ENCODE measurements at regions not wholly inside any gene's neighbourhood (a gene's known extent, or its start where the extent isn't known, plus 50 kb on each side); places are given as distances from the start of the nearest gene placed in this dataset.

GRCh38 chr10:52637592-52637991 lies 135.0 kb downstream of the MBL2 start:
- no peaks in the 10 kb centered on the region for H3K27me3 Mint-ChIP-seq
- H3K4me1 Mint-ChIP-seq, result no peaks in the 10 kb centered on the region
- no peaks in the 10 kb centered on the region for H3K9me3 Mint-ChIP-seq
- CTCF ChIA-PET, result no interaction called here
- no peaks in the 10 kb centered on the region for H3K36me3 Mint-ChIP-seq
- no peak for DNase-seq
- H3K4me3 Mint-ChIP-seq, result no peak overlapping the region
- no peak overlapping the region for H3K27ac Mint-ChIP-seq

GRCh38 chr10:52639652-52640051 lies 132.9 kb downstream of the MBL2 start:
- H3K4me1 Mint-ChIP-seq, result no peaks in the 10 kb centered on the region
- CTCF ChIA-PET, result no interaction called here
- no peak for DNase-seq
- H3K27me3 Mint-ChIP-seq, result no peaks in the 10 kb centered on the region
- no peak overlapping the region for H3K4me3 Mint-ChIP-seq
- no peak overlapping the region for H3K27ac Mint-ChIP-seq
- H3K9me3 Mint-ChIP-seq, result no peaks in the 10 kb centered on the region
- no peaks in the 10 kb centered on the region for H3K36me3 Mint-ChIP-seq

- H3K27ac Mint-ChIP-seq, result no peak overlapping the region
- no peak for DNase-seq
- no peak overlapping the region for H3K4me3 Mint-ChIP-seq
- H3K27me3 Mint-ChIP-seq, result no peaks in the 10 kb centered on the region
- H3K4me1 Mint-ChIP-seq, result no peaks in the 10 kb centered on the region
- no peaks in the 10 kb centered on the region for H3K9me3 Mint-ChIP-seq
- H3K36me3 Mint-ChIP-seq, result no peaks in the 10 kb centered on the region
- CTCF ChIA-PET, result no interaction called here
Observed at GRCh38 chr10:52642208-52642607, 130.4 kb downstream of the MBL2 start.

DNA sequence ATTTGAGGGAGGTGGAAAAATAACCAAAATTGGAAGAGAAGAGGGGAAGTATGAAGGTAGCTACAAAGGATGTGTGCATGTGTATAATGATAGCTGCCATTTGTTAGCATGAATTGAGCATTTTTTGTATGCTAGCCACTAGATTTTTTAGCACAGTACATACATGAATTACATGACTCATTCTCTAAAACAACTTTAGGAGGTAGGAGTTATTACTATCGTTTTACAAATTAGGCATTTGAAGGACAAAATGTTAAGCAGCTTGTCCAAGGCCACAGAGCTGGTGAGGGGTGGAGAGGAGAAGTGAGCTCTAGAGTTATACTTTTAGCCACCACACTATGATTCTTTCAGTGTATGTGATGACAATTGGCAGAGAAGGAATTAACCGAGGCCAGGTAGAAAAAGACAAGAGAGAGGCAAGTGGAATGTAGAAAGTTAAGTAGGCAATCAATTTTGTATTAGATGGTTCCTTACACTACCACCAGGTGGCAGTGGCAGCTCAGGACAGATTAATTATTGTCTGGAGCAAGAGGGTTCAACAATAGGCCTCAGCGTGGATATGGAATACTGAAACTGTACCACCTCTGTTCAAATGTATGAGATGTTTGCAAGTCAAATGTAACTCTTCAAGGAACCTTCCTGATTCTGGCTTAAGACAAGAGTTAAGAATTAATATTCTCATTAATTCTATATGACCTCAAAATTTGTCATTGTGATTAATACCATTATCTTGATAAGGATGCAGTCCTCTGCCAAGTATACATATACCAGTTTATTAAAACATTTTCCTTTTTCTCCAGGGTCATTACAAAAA lies 128.0 kb downstream of the MBL2 start:
- Mint-ChIP-seq H3K4me3 (no peak overlapping the region), H3K9me3 (no peaks in the 10 kb centered on the region), H3K36me3 (no peaks in the 10 kb centered on the region), H3K27me3 (no peaks in the 10 kb centered on the region), H3K4me1 (no peaks in the 10 kb centered on the region), H3K27ac (no peak overlapping the region)
- peak; percentile 19 for DNase-seq
- CTCF ChIA-PET, result interaction anchor here (0.6 to 3.1 kb wide), 7 partner anchors 9 to 134 kb away, joined by 3 to 22 read pairs (median 4); no protein-coding TSS in a partner anchor

- Mint-ChIP-seq H3K36me3 (no peaks in the 10 kb centered on the region), H3K27me3 (no peaks in the 10 kb centered on the region), H3K4me3 (no peak overlapping the region), H3K27ac (no peak overlapping the region), H3K9me3 (no peaks in the 10 kb centered on the region), H3K4me1 (no peaks in the 10 kb centered on the region)
- CTCF ChIA-PET, result interaction anchor here (1.0 to 3.1 kb wide), 4 partner anchors 82 to 134 kb away, joined by 3 to 22 read pairs (median 6); no protein-coding TSS in a partner anchor
- no peak for DNase-seq
Observed at GRCh38 chr10:52645187-52645758, 127.3 kb downstream of the MBL2 start.

DNA sequence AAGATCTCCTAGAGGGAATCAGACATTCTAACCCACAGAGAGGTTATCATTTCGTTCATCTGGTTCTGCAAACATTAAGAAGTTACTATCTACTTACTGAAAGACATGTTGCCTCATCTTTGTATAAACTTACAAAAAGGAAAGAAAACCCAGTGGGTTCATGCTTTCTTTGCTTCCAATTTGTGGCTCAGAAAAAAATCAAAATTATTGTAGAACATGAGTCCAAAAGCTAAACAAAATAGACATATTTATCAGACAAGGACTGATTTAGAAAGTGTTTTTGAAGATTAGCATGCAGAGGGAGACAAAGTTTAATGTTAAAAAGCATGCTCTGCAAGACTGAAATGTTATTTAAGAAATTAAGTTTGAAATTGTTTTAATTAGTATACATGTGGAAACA lies 123.1 kb downstream of the MBL2 start:
- H3K27me3 Mint-ChIP-seq, result no peaks in the 10 kb centered on the region
- no peaks in the 10 kb centered on the region for H3K9me3 Mint-ChIP-seq
- CTCF ChIA-PET, result no interaction called here
- H3K4me3 Mint-ChIP-seq, result no peak overlapping the region
- H3K4me1 Mint-ChIP-seq, result no peaks in the 10 kb centered on the region
- no peak for DNase-seq
- H3K36me3 Mint-ChIP-seq, result no peaks in the 10 kb centered on the region
- no peak overlapping the region for H3K27ac Mint-ChIP-seq

DNA sequence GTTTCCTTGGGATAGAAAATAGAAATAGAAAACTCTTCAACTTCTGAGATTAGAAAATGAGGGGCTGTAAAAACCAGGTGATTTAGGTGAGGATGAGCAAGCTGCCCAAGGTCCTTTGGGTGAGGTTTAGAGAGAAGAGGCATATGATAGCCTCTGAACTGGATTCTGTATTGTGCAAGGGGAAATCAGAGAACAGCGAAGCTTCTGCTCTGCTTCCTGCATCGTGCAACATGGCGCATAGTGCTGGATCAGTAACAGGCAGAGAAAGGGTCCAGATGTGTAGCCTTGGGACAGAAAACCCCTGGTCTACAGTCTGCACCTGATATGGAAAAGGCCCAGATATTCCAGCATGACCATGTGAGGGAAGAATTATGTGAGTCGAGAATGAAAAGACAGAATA lies 121.7 kb downstream of the MBL2 start:
- CTCF ChIA-PET, result no interaction called here
- Mint-ChIP-seq H3K36me3 (no peaks in the 10 kb centered on the region), H3K9me3 (peaks cover 1% of the 10 kb centered on the region), H3K27ac (no peak overlapping the region), H3K4me3 (no peak overlapping the region), H3K27me3 (no peaks in the 10 kb centered on the region), H3K4me1 (no peaks in the 10 kb centered on the region)
- DNase-seq, result no peak

DNA sequence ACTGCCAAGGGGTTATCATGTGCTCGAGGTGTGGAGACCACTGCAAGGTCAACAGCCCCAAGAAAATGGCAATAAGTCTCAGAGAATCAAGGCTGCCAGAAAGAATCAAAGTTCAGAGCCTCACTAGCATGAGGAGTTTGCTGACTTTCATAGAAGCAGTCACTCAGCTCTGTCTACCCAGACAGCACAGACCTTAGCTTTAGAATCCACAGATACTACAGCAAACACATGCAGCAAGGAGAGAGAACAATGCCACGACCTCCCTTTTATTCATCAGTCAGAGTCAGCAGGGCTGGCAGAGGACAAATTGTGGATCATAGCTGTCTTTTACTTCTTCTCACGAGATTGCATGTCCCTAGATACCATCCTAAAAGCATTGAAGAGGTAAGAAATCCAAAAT lies 121.3 kb downstream of the MBL2 start:
- Mint-ChIP-seq H3K9me3 (peaks cover 1% of the 10 kb centered on the region), H3K4me3 (no peak overlapping the region), H3K4me1 (no peaks in the 10 kb centered on the region), H3K36me3 (no peaks in the 10 kb centered on the region), H3K27me3 (no peaks in the 10 kb centered on the region), H3K27ac (no peak overlapping the region)
- CTCF ChIA-PET, result no interaction called here
- no peak for DNase-seq

- no peaks in the 10 kb centered on the region for H3K4me1 Mint-ChIP-seq
- no peak for DNase-seq
- no peak overlapping the region for H3K27ac Mint-ChIP-seq
- CTCF ChIA-PET, result no interaction called here
- H3K27me3 Mint-ChIP-seq, result no peaks in the 10 kb centered on the region
- peaks cover 1% of the 10 kb centered on the region for H3K9me3 Mint-ChIP-seq
- no peak overlapping the region for H3K4me3 Mint-ChIP-seq
- no peaks in the 10 kb centered on the region for H3K36me3 Mint-ChIP-seq
Observed at GRCh38 chr10:52652431-52653262, 119.9 kb downstream of the MBL2 start.

GRCh38 chr10:52653263-52653909 lies 119.2 kb downstream of the MBL2 start:
- Mint-ChIP-seq H3K9me3 (peaks cover 1% of the 10 kb centered on the region), H3K4me1 (no peaks in the 10 kb centered on the region), H3K27me3 (no peaks in the 10 kb centered on the region), H3K36me3 (no peaks in the 10 kb centered on the region), H3K4me3 (no peak overlapping the region), H3K27ac (no peak overlapping the region)
- DNase-seq, result no peak
- CTCF ChIA-PET, result no interaction called here

- H3K4me3 Mint-ChIP-seq, result no peak overlapping the region
- H3K9me3 Mint-ChIP-seq, result peaks cover 1% of the 10 kb centered on the region
- no peaks in the 10 kb centered on the region for H3K27me3 Mint-ChIP-seq
- no peaks in the 10 kb centered on the region for H3K4me1 Mint-ChIP-seq
- no peaks in the 10 kb centered on the region for H3K36me3 Mint-ChIP-seq
- H3K27ac Mint-ChIP-seq, result no peak overlapping the region
- CTCF ChIA-PET, result no interaction called here
- DNase-seq, result no peak
Observed at GRCh38 chr10:52654201-52654600, 118.4 kb downstream of the MBL2 start.

DNA sequence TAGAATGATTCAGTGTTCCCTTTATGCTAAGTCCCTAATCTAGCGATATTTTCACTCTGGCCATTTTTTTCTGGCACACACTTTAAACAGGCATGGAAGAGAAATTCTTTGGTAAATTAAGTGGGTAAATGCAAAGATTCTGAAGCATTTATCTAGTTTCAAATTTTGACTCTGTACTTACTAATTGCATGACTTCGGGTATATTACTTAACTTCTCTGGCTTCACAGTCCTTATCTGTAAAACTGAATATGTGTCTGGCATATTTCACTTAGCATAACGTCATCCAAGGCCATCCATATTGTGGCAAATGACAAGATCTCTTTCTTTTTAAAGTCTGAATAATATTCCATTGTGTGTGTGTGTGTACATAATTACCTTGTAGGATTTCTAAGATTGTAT lies 114.5 kb downstream of the MBL2 start:
- H3K36me3 Mint-ChIP-seq, result no peaks in the 10 kb centered on the region
- peaks cover 1% of the 10 kb centered on the region for H3K9me3 Mint-ChIP-seq
- no peak overlapping the region for H3K27ac Mint-ChIP-seq
- no peaks in the 10 kb centered on the region for H3K4me1 Mint-ChIP-seq
- H3K27me3 Mint-ChIP-seq, result no peaks in the 10 kb centered on the region
- DNase-seq, result no peak
- CTCF ChIA-PET, result no interaction called here
- no peak overlapping the region for H3K4me3 Mint-ChIP-seq

- Mint-ChIP-seq H3K27me3 (no peaks in the 10 kb centered on the region), H3K4me1 (no peaks in the 10 kb centered on the region), H3K36me3 (no peaks in the 10 kb centered on the region), H3K9me3 (peaks cover 1% of the 10 kb centered on the region), H3K4me3 (no peak overlapping the region), H3K27ac (no peak overlapping the region)
- CTCF ChIA-PET, result interaction anchor here (0.6 kb wide), 1 partner anchor 476 kb away, joined by 3 read pairs; no protein-coding TSS in a partner anchor
- no peak for DNase-seq
Observed at GRCh38 chr10:52659085-52659484, 113.5 kb downstream of the MBL2 start.

GRCh38 chr10:52662256-52662655 lies 110.3 kb downstream of the MBL2 start:
- Mint-ChIP-seq H3K27me3 (no peaks in the 10 kb centered on the region), H3K4me3 (no peak overlapping the region), H3K4me1 (no peaks in the 10 kb centered on the region), H3K9me3 (peaks cover 9% of the 10 kb centered on the region), H3K36me3 (no peaks in the 10 kb centered on the region), H3K27ac (no peak overlapping the region)
- no peak for DNase-seq
- CTCF ChIA-PET, result no interaction called here
